Renal pelvis (tissue), 1 donor: ENCODE measurements at regions not wholly inside any gene's neighbourhood (a gene's known extent, or its start where the extent isn't known, plus 50 kb on each side); places are given as distances from the start of the nearest gene placed in this dataset.
"Not testable (repeated sequence)": the region's sequence is repeated elsewhere in the genome, so short reads cannot be mapped to it uniquely, and the experiment has no call there.

ENCODE experiments used
- DNase-seq: peaks from one replicate; pipeline ENCODE4 v3.0.0-alpha.2; 2013

DNA sequence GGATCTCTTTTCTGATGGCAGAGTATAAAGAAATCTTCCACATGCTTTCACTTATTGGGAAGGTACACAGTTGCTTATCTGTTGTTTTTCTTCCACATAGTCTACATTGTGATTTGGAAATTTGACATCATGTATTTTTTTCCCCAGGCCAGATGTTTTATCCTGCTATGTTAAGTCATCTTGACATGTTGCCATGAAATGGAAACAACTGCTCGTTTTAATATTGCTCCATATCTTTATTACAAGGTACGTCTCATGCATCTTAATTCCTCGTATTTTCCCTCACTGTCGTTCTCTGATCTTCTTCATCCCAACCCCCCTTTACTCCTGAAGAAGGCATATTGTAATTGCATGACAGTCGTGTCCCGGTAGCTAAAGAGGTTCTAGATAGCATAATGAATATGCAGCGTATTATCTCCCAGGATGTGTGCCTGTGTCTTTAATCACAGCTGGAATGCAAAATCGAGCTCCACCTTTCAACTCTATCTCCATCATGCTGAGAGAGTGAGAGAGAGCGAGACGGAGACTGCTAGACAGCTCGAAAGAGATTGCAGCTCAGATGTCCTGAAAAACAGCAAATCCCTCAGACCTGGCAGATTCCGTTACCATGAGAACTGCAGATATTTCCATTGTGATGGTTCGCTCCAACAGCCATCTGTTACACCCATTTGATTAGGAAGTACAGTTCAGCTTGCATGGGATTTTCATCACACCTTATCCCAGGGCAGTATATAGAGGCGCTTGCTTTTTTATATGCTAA lies 281.7 kb downstream of the TMEM38B start:
- no peak for DNase-seq

GRCh38 chr9:105978336-105978735 lies 284.0 kb downstream of the TMEM38B start:
- DNase-seq, result no peak

GRCh38 chr9:105978826-105979225 lies 284.5 kb downstream of the TMEM38B start:
- no peak for DNase-seq

GRCh38 chr9:105979290-105979689 lies 284.9 kb downstream of the TMEM38B start:
- DNase-seq, result no peak

DNA sequence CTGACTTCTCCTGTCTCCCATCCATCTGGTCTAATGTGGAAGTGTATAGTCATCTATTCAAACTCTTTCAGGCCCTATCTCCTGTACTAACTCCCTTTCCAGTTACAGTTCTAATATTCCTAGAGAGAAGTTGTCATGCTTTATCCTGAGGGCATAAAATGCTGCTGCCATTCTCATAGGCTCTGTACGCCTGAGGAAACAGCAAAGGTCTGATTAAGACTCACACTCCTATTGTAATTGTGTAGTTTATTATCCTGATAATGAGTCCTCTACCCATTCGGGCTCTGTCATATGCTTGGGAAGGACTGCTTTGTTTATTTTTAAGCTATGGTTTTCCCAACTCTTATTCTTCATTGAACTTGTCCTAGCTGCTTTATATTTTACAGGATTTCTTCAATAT lies 290.4 kb downstream of the TMEM38B start:
- no peak for DNase-seq

DNA sequence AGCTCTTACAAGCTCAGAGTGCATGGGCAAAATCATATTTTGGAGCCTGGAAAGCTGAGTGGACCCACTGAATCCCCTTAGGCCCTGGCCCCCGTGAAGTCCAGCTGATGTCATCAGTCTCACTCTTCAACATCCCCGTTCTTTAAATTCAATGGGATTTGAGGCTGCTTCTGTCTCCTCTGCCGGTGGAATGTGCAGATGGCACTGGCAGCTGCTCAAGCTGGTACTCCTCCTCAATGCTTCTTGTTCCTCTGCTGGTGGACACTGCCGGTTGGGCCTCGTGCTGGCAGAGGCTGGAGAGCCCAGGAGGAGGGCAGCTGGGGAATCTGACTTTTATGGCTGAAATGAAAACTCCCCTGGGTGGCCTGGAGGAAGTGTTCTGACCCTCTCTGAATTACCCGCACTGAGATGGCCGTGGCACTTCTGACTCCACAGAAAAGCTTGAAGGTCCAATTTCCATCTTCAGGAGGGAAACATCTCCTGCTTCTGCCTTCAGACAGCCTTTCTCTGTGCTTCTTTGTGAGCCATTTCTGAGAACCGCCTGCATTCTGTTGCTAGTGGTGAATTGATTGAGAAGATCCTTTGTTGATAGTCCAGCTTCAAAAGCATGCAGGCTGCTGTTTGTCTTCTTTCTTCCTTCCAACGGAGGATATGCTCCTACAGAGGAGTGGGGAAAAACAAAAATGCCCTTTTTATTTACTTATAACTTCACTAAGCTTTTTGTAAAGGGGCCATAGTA lies 298.9 kb downstream of the TMEM38B start:
- DNase-seq, result no peak

DNA sequence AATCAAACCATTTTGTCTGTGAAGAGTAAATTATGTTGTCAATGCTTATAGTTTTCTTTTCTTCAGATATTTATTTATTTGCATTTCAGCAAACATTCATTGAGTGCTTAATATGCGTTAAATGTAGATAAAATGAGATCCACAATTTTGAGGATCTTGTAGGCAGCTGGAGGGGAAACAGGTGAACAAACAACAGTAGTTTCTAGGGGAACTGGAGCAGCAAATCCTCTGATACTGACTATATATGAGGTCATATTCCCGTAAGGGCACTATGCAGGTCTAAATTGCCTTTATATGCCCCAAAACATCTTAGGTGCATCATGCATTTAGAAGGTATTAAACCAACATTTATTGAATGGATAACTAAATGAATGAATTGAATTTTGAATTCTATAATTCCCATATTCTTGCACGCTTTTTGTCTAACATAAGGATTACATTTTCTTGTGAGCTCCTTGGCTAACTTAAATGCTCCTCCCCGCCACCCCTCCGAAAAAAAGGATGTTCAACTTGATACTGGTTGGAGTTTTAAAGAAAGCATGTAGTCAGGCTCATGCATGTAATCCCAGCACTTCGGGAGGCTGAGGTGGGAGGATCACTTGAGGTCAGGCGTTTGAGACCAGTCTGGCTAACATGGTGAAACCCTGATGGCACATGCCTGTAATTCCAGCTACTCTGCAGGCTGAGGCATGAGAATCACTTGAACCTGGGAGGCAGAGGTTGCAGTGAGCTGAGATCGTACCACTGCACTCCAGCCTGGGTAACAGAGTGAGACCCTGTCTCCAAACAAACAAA lies 299.8 kb downstream of the TMEM38B start:
- no peak for DNase-seq

DNA sequence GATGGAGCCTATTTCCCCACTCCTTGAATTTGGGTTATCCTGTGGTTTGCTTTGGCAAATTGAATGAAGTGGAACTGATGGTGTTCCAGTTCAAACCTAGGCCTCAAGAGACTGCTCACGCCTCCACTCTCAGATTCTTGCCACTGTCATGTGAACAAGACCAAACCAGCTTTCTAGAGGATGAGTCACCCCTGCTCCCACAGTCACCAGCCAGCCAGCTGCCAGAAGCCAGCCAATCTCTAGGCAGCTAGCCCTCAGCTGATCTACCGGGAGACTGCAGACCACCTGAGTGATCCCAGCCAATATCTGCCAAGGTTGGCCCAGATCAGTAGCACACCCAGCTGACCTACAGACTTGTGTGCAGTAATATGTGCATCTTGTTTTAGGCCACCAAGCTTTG lies 300.6 kb downstream of the TMEM38B start:
- DNase-seq, result no peak

DNA sequence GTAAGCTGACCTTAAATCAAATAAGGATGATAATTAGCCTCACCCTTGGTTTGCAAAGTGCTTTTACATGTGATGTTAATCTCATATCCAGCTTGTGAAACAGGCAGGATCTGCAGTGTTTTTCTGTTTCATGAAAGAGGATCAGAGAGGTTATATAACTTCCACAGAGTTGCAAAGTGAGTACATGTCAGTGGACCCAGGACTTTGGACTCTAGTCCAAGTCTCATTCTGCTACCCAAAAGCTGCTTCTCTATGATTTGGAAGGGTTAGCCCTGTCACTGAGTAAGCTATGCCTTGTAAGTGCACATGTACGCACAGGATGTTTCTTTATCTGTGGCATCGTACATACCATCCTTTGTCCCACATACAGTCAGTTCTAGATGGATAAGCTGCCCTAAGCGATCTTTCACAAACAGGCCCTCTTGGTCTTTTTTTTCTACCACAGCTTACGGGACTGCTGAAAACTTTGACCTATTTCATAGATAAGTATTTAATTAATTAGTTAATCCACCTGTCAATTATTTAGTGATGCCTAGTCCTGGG lies 322.9 kb downstream of the TMEM38B start:
- DNase-seq, result no peak

GRCh38 chr9:106019039-106019680 lies 324.8 kb downstream of the TMEM38B start:
- DNase-seq, result peak; percentile 14

- DNase-seq, result no peak
Measured at GRCh38 chr9:106019702-106020101, 325.4 kb downstream of the TMEM38B start.

GRCh38 chr9:106020186-106020585 lies 325.8 kb downstream of the TMEM38B start:
- no peak for DNase-seq

GRCh38 chr9:106023455-106023854 lies 329.1 kb downstream of the TMEM38B start:
- no peak for DNase-seq

DNA sequence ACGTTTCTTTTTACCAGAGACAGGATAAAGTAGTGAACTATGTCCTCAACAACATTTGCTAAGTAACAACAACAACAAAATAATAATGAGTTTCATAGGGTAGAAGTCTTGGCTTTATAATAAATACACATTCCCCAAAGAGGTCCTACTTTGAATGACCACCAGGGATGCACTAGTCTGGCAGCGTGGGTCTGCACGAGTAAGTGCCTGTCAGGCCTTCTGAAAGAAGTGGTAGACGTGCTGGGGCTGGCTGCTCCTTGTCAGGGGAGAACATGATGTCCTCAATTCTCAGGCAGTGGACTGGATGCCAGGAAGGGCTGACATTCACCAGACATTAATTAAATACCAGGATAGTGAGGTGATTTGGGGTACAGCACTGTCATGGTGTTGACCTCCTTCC lies 331.1 kb downstream of the TMEM38B start:
- no peak for DNase-seq

DNA sequence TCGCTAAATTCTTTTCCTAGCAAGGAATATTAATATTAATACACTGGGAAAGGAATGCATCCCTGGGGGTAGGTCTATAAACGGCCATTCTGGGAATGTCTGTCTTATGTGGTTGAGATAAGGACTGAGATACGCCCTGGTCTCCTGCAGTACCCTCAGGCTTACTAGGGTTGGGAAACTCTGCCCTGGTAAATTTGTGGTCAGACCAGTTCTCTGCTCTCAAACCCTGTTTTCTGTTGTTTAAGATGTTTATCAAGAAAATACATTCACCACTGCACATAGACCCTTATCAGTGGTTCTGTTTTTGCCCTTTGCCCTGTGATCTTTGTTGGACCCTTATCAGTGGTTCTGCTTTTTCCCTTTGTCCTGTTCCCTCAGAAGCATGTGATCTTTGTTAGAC lies 335.8 kb downstream of the TMEM38B start:
- DNase-seq, result not testable (repeated sequence)

GRCh38 chr9:106032978-106033377 lies 338.6 kb downstream of the TMEM38B start:
- no peak for DNase-seq

DNA sequence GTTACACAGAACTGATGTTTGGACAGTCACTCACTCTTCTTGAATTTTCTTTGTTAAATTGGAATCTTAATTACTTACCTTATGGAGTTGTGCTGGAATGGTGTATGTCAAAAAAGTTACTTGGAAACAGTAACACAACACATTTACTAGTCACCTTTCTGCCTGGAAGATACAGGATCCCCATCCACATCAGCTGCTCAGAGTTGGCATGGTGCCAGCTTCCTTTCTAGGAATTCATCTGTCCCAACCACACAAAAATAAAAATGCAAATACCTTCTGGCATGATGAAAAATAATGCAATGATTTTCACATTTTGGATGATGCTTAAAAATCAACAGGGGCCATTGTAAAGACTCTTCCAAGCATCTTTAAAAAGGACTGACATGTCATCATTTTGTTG lies 341.5 kb downstream of the TMEM38B start:
- no peak for DNase-seq

- DNase-seq, result no peak
Measured at GRCh38 chr9:106038266-106039001, 344.1 kb downstream of the TMEM38B start.

DNA sequence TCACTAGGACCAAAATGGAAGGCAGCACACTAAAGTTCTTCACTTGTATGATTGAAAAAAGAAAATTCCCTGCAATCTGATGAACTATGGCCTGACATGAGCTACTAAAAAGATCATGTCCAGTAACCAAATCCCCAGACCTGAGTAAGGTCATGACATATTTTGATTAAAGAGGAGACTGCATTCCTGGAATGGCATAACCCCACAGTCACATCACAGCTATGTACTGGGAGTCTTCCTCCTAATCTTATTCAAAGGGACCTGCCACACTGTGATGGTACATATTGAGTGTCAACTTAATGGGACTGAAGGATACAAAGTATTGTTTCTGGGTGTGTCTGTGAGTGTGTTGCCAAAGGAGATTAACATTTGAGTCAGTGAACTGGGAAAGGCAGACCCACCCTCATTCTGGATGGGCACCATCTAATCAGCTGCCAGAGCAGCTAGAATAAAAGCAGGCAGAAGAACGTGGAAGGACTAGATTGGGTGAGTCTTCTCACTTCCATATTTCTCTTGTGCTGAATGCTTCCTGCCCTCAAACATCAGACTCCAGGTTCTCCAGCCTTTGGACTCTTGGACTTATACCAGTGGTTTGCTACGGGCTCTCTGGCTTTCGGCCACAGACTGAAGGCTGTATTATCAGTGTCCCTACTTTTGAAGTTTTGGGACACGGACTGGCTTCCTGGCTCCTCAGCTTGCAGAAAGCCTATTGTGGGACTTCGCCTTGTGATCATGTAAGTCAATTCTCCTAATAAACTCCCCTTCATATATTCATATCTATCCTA lies 345.0 kb downstream of the TMEM38B start:
- DNase-seq, result no peak

DNA sequence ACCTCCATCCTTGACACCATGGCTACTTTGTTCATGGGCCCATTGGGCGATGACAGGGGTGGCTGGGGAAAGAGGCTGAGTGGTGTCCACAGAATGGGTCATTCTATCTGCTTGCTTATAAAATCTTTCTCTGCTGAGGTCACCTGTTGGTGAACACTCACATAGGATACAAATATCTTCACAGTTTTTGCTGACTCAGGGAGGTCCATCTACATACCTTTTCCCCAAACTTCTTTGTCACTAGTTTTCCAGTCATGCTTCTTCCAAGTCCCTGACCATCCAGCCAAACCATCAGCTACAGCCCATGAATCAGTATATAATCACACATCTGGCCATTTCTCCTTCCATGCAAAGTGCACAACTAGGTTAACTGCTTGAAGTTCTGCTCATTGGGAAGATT lies 347.6 kb downstream of the TMEM38B start:
- not testable (repeated sequence) for DNase-seq
